PC-9 (cell line): ENCODE measurements at regions not wholly inside any gene's neighbourhood (a gene's known extent, or its start where the extent isn't known, plus 50 kb on each side); places are given as distances from the start of the nearest gene placed in this dataset.

Source experiments
- BruUV-seq: library from RNA; stranded (reverse); fragments of 400-500 nt; replicated peaks from 2 replicates; lab custom pipeline; 2021; lab: Mats Ljungman, UMichigan
- CTCF ChIA-PET: fragments of 300-600 bp; sonication (Branson Sonifier 250); formaldehyde crosslinking; loops from one replicate; lab custom pipeline; 2022; ENCODE audit warnings: antibody characterized with exemption; lab: Charles Lee
- POLR2A ChIA-PET: fragments of 300-600 bp; sonication (Branson Sonifier 250); formaldehyde crosslinking; loops from one replicate; lab custom pipeline; 2022; ENCODE audit warnings: antibody characterized with exemption; ENCODE audit not compliant: unreplicated experiment; lab: Charles Lee
- DNase-seq, 2 experiments: peaks; one replicate each; pipeline versions ENCODE4 v3.0.0 to v3.0.0-alpha.2; 2015 to 2022; ENCODE audit warnings: mixed read lengths in 1 of 2
- H2AFZ ChIP-seq: fragments of 200-600 bp; sonication (generic); 2 replicates; pipeline ENCODE4 v1.8.1; 2017; ENCODE audit warnings: antibody characterized with exemption
- H3F3A ChIP-seq: fragments of 200-600 bp; sonication (generic); 2 replicates; pipeline ENCODE4 v1.8.1; 2017; ENCODE audit warnings: antibody characterized with exemption, mild to moderate bottlenecking, low read depth; ENCODE audit not compliant: insufficient read depth
- H3K27ac ChIP-seq: fragments of 200-600 bp; sonication (generic); 2 replicates; pipeline ENCODE4 v1.6.1; 2016; ENCODE audit warnings: mixed run types
- H3K27me3 ChIP-seq: fragments of 200-600 bp; sonication (generic); 2 replicates; pipeline ENCODE4 v1.6.1; 2016; ENCODE audit warnings: low read depth, mixed run types; ENCODE audit not compliant: insufficient read depth
- H3K36me3 ChIP-seq: fragments of 200-600 bp; sonication (generic); 2 replicates; pipeline ENCODE4 v1.6.1; 2016; ENCODE audit warnings: low read depth, mixed run types
- H3K4me1 ChIP-seq: fragments of 200-600 bp; sonication (generic); replicated peaks from 2 replicates; pipeline ENCODE4 v1.6.1; 2016; ENCODE audit warnings: mixed run types; ENCODE audit not compliant: insufficient read depth
- H3K4me2 ChIP-seq: fragments of 200-600 bp; sonication (generic); 2 replicates; pipeline ENCODE4 v1.6.1; 2017; ENCODE audit warnings: mixed run types
- H3K4me3 ChIP-seq: fragments of 200-600 bp; sonication (generic); 2 replicates; pipeline ENCODE4 v1.6.1; 2016; ENCODE audit warnings: mixed run types
- H3K79me2 ChIP-seq: fragments of 200-600 bp; sonication (generic); 2 replicates; pipeline ENCODE4 v1.6.1; 2017; ENCODE audit warnings: low read depth, mixed run types
- H3K9me2 ChIP-seq: fragments of 200-600 bp; sonication (generic); 2 replicates; pipeline ENCODE4 v1.8.1; 2017; ENCODE audit warnings: mild to moderate bottlenecking; ENCODE audit not compliant: insufficient read depth
- H3K9me3 ChIP-seq: fragments of 200-600 bp; sonication (generic); 2 replicates; pipeline ENCODE4 v1.8.1; 2016; ENCODE audit warnings: low read depth; ENCODE audit not compliant: insufficient read depth
- H4K20me1 ChIP-seq: fragments of 200-600 bp; sonication (generic); 2 replicates; pipeline ENCODE4 v1.8.1; 2017; ENCODE audit not compliant: insufficient read depth
- EZH2 ChIP-seq: fragments of 200-600 bp; sonication (generic); IDR thresholded peaks from 2 replicates; pipeline ENCODE4 v1.8.0; 2017; ENCODE audit warnings: antibody characterized with exemption, low read depth
- intact Hi-C: fragments of 100-400 bp; cut with micrococcal nuclease; formaldehyde crosslinking; loops from one replicate; pipeline ENCODE4 v1.10.0; 2022; ENCODE audit not compliant: unreplicated experiment
- TF ChIP-seq, protein P1 (sequence below): fragments of 200-600 bp; sonication (generic); conservative IDR thresholded peaks from 2 replicates; pipeline ENCODE4 v1.6.1; 2017; ENCODE audit warnings: mixed run types, antibody characterized with exemption, mild to moderate bottlenecking, moderate library complexity

DNA sequence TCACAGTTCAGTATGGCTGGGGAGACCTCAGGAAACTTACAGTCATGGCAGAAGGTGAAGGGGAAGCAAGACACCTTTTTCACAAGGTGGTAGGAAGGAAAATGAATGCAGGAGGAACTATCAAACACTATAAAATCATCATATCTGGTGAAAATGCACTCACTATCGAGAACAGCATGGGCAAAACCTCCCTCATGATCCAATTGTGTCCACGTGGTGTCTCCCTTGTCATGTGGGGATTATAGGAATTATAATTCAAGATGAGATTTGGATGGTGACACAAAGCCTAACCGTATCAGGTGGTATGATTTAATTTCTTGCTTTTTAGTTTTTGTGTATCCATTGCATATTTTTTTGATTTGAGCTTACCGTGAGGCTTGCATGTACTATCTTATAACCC is 133.2 kb upstream of the SYNCRIP start:
- BruUV-seq = no TSS peak
- Histone ChIP-seq H3K27me3 (no peaks in the 10 kb centered on the region), H3K9me3 (no peaks in the 10 kb centered on the region), H3K4me2 (no peak overlapping the region), H3K4me1 (no peaks in the 10 kb centered on the region), H3K36me3 (no peaks in the 10 kb centered on the region), H3K79me2 (no peaks in the 10 kb centered on the region), H3K9me2 (no peaks in the 10 kb centered on the region), H3K4me3 (no peak overlapping the region), H3K27ac (no peak overlapping the region), H2AFZ (no peak overlapping the region), H4K20me1 (no peaks in the 10 kb centered on the region), H3F3A (no peaks in the 10 kb centered on the region)
- POLR2A ChIA-PET = no interaction called here
- intact Hi-C loops = no loop called here
- CTCF ChIA-PET = no interaction called here
- DNase-seq = no peak
- TF ChIP-seq, protein P1, sequence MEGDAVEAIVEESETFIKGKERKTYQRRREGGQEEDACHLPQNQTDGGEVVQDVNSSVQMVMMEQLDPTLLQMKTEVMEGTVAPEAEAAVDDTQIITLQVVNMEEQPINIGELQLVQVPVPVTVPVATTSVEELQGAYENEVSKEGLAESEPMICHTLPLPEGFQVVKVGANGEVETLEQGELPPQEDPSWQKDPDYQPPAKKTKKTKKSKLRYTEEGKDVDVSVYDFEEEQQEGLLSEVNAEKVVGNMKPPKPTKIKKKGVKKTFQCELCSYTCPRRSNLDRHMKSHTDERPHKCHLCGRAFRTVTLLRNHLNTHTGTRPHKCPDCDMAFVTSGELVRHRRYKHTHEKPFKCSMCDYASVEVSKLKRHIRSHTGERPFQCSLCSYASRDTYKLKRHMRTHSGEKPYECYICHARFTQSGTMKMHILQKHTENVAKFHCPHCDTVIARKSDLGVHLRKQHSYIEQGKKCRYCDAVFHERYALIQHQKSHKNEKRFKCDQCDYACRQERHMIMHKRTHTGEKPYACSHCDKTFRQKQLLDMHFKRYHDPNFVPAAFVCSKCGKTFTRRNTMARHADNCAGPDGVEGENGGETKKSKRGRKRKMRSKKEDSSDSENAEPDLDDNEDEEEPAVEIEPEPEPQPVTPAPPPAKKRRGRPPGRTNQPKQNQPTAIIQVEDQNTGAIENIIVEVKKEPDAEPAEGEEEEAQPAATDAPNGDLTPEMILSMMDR = no peak
- no peak for TF ChIP-seq EZH2

DNA sequence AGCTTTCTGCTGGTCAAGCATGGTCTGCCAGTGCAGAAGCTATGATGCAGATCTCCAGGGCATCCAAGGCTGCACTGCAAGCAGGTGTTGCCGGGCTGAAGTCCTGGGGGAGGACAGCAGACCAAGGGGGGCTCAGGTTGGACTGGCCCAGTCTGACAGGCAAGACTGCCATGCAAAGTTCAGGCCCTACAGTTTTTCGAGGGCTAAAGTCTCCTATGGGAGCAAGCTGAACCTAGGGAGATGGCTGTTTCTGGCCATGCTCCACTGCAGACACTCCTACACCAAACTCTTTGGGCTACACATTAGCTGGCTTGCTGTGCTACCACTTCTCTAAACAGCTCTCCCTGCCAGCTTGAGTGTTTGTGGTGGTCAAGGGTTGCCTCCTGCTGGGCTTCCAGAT is 130.0 kb upstream of the SYNCRIP start:
- no peaks in the 10 kb centered on the region for H3K9me2 ChIP-seq
- H3K27me3 ChIP-seq = no peaks in the 10 kb centered on the region
- H4K20me1 ChIP-seq = no peaks in the 10 kb centered on the region
- intact Hi-C loops = no loop called here
- H3K79me2 ChIP-seq = no peaks in the 10 kb centered on the region
- no peaks in the 10 kb centered on the region for H3K36me3 ChIP-seq
- no peak for DNase-seq
- H3K9me3 ChIP-seq = no peaks in the 10 kb centered on the region
- H3K27ac ChIP-seq = no peak overlapping the region
- no peaks in the 10 kb centered on the region for H3K4me1 ChIP-seq
- ChIA-PET POLR2A (no interaction called here), CTCF (no interaction called here)
- TF ChIP-seq EZH2 = no peak
- TF ChIP-seq, protein P1 = no peak
- no peak overlapping the region for H3K4me3 ChIP-seq
- H2AFZ ChIP-seq = no peak overlapping the region
- H3F3A ChIP-seq = no peaks in the 10 kb centered on the region
- no peak overlapping the region for H3K4me2 ChIP-seq
- BruUV-seq = no TSS peak

DNA sequence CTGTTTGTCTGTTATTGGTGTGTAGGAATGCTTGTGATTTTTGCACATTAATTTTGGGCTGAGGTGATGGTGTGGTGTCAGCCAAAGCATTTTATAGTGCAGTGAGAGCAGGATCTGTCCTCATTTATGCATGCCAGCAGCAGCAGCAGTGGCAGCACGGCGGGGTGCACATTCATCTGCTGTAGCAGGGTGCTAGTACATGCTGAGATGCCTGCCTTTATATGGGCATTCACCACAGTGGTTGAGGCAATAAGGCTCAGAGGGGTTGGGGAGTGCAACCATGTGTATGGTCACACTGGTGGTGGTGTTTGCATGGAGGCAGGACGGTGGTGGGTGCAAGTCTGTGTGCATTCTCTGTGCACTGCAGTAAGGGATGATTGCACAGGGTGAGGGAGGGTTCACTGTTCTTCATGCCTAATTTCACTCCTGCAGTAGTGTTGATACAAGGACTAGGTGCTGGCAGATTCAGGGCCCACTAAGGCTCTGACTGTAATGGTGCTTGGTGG is 129.3 kb upstream of the SYNCRIP start:
- H3K4me1 ChIP-seq = no peaks in the 10 kb centered on the region
- intact Hi-C loops = no loop called here
- no peak overlapping the region for H3K4me3 ChIP-seq
- no peaks in the 10 kb centered on the region for H3K36me3 ChIP-seq
- H3K27ac ChIP-seq = no peak overlapping the region
- TF ChIP-seq EZH2 = no peak
- no peak for DNase-seq
- H3K79me2 ChIP-seq = no peaks in the 10 kb centered on the region
- no peaks in the 10 kb centered on the region for H3K9me2 ChIP-seq
- no peaks in the 10 kb centered on the region for H4K20me1 ChIP-seq
- BruUV-seq = no TSS peak
- H3K4me2 ChIP-seq = no peak overlapping the region
- no peaks in the 10 kb centered on the region for H3K27me3 ChIP-seq
- no peak overlapping the region for H2AFZ ChIP-seq
- no peaks in the 10 kb centered on the region for H3K9me3 ChIP-seq
- CTCF ChIA-PET = no interaction called here
- H3F3A ChIP-seq = no peaks in the 10 kb centered on the region
- POLR2A ChIA-PET = no interaction called here

DNA sequence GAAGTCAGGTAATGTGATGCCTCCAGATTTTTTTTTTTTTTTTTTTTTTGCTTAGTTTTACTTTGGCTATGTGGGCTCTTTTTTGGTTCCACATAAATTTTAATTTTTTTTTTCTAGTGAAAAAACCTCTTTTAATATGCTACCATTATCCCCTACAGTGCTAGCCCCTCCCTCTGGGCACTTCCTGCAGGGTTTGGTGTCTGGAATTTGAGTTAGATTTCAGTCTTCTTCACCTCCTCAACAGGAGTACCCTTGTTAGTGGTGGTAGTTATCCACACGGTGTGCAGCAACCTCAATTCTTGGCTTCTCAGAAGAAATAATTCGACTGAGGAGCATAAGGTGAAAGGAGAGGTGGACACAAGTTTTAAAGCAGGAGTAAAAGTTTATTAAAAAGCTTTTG is 128.8 kb upstream of the SYNCRIP start:
- H3K9me2 ChIP-seq = no peaks in the 10 kb centered on the region
- H3K27me3 ChIP-seq = no peaks in the 10 kb centered on the region
- no peak for TF ChIP-seq EZH2
- TF ChIP-seq, protein P1 = no peak
- BruUV-seq = no TSS peak
- H3K79me2 ChIP-seq = no peaks in the 10 kb centered on the region
- H4K20me1 ChIP-seq = no peaks in the 10 kb centered on the region
- no peak overlapping the region for H3K4me2 ChIP-seq
- H3K9me3 ChIP-seq = no peaks in the 10 kb centered on the region
- no peak for DNase-seq
- intact Hi-C loops = no loop called here
- H2AFZ ChIP-seq = no peak overlapping the region
- POLR2A ChIA-PET = no interaction called here
- CTCF ChIA-PET = no interaction called here
- H3F3A ChIP-seq = no peaks in the 10 kb centered on the region
- H3K36me3 ChIP-seq = no peaks in the 10 kb centered on the region
- no peak overlapping the region for H3K27ac ChIP-seq
- H3K4me1 ChIP-seq = no peaks in the 10 kb centered on the region
- H3K4me3 ChIP-seq = no peak overlapping the region
